SH-SY5Y (cell line): ENCODE measurements at regions not wholly inside any gene's neighbourhood (a gene's known extent, or its start where the extent isn't known, plus 50 kb on each side); places are given as distances from the start of the nearest gene placed in this dataset.

Experiments
- GATA2 ChIP-seq: IDR thresholded peaks from 2 replicates; pipeline ENCODE4 v1.6.1; 2011; ENCODE audit warnings: mild to moderate bottlenecking, low read depth, low read length
- GATA3 ChIP-seq: IDR thresholded peaks from 2 replicates; pipeline ENCODE4 v1.6.1; 2011; ENCODE audit warnings: low read depth, mild to moderate bottlenecking, low read length, moderate library complexity

GRCh38 chr18:78799382-78800089, 180.1 kb upstream of the SALL3 start:
- TF ChIP-seq GATA2 (no peak), GATA3 (no peak)
